H1 (cell line): ENCODE measurements at regions not wholly inside any gene's neighbourhood (a gene's known extent, or its start where the extent isn't known, plus 50 kb on each side); places are given as distances from the start of the nearest gene placed in this dataset.

Experiments used
- CREB1 ChIP-seq: IDR thresholded peaks from 2 replicates; pipeline ENCODE4 v1.6.1; 2012; ENCODE audit warnings: inconsistent platforms
- EZH2 ChIP-seq: fragments of 200-600 bp; sonication (generic); IDR thresholded peaks from 2 replicates; pipeline ENCODE4 v1.7.1; 2012; ENCODE audit warnings: low read depth, mild to moderate bottlenecking, moderate library complexity, low read length, inconsistent platforms; ENCODE audit not compliant: severe bottlenecking
- HDAC2 ChIP-seq, 2 experiments: fragments of 300-600 bp in 1 of 2; sonication (generic) in 1 of 2; IDR thresholded peaks; 2 replicates each; pipeline ENCODE4 v1.6.1; 2011 to 2012; ENCODE audit warnings: low read depth in 2 of 2, low read length in 2 of 2, mild to moderate bottlenecking in 2 of 2, moderate library complexity in 2 of 2, borderline replicate concordance in 1 of 2, inconsistent platforms in 1 of 2
- POLR2A ChIP-seq, 2 experiments: IDR thresholded peaks; 1 replicate in 1 of 2; 2 replicates in 1 of 2; pipeline ENCODE4 v1.6.1; 2011; ENCODE audit warnings: low read depth in 2 of 2, low read length in 2 of 2, mild to moderate bottlenecking in 2 of 2; ENCODE audit errors: control extremely low read depth in 1 of 2
- SP1 ChIP-seq: IDR thresholded peaks from 2 replicates; pipeline ENCODE4 v1.6.1; 2011; ENCODE audit warnings: low read depth, low read length
- TF ChIP-seq, protein P1 (sequence below), 3 experiments: IDR thresholded peaks; 1 replicate in 2 of 3; 2 replicates in 1 of 3; pipeline versions ENCODE4 v1.5.1 to v1.6.1; 2011; ENCODE audit warnings: low read length in 3 of 3, mild to moderate bottlenecking in 3 of 3, inconsistent platforms in 2 of 3, low read depth in 1 of 3, moderate library complexity in 1 of 3; ENCODE audit not compliant: insufficient read depth in 1 of 3; ENCODE audit errors: control extremely low read depth in 1 of 3

DNA sequence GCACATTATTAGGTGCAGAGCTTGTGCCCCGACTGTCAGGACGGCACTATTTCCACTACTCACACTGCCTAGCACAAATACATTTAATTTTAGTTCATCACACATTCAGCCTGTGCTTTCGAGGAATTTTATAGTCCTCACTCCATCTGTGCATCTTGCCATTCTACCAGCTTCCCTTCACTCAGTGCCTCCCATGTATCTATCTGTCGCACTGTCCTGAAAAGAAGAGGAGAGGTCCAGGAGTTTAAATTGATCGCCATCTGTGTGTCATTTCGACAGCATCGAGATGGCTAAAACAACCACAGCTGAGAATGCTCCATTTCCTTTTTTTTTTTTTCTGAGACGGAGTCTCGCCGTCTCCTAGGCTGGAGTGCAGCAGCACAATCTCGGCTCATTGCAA lies 97.6 kb upstream of the FOXN3 start:
- TF ChIP-seq CREB1 (no peak), HDAC2 (IDR thresholded peaks at IDR 0.05; ENCODE audit: borderline replicate concordance in 1 of 2, low read depth in 2 of 2, low read length in 2 of 2) (no peak), EZH2 (no peak), POLR2A (IDR thresholded peaks at IDR 0.05; ENCODE audit: control extremely low read depth in 1 of 2, low read depth in 2 of 2, low read length in 2 of 2) (no peak), SP1 (no peak)
- TF ChIP-seq, protein P1, sequence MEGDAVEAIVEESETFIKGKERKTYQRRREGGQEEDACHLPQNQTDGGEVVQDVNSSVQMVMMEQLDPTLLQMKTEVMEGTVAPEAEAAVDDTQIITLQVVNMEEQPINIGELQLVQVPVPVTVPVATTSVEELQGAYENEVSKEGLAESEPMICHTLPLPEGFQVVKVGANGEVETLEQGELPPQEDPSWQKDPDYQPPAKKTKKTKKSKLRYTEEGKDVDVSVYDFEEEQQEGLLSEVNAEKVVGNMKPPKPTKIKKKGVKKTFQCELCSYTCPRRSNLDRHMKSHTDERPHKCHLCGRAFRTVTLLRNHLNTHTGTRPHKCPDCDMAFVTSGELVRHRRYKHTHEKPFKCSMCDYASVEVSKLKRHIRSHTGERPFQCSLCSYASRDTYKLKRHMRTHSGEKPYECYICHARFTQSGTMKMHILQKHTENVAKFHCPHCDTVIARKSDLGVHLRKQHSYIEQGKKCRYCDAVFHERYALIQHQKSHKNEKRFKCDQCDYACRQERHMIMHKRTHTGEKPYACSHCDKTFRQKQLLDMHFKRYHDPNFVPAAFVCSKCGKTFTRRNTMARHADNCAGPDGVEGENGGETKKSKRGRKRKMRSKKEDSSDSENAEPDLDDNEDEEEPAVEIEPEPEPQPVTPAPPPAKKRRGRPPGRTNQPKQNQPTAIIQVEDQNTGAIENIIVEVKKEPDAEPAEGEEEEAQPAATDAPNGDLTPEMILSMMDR (IDR thresholded peaks at IDR 0.05; ENCODE audit: control extremely low read depth in 1 of 3, insufficient read depth in 1 of 3, low read depth in 1 of 3, low read length in 3 of 3) = no peak
